Fibroblast of villous mesenchyme (primary cell): ENCODE measurements at regions not wholly inside any gene's neighbourhood (a gene's known extent, or its start where the extent isn't known, plus 50 kb on each side); places are given as distances from the start of the nearest gene placed in this dataset.
"Not testable (repeated sequence)": the region's sequence is repeated elsewhere in the genome, so short reads cannot be mapped to it uniquely, and the experiment has no call there.

Experiments
- DNase-seq: peaks from one replicate; pipeline ENCODE4 v3.0.0-alpha.2; 2010; ENCODE audit warnings: low read depth
- H3K4me3 ChIP-seq: 2 replicates; pipeline ENCODE4 v1.5.1; 2011; ENCODE audit warnings: low read depth, mild to moderate bottlenecking, low read length
- TF ChIP-seq, protein P1 (sequence below): IDR thresholded peaks from 2 replicates; pipeline ENCODE4 v1.5.1; 2012; ENCODE audit warnings: low read depth, mild to moderate bottlenecking, low read length; ENCODE audit not compliant: insufficient read depth

DNA sequence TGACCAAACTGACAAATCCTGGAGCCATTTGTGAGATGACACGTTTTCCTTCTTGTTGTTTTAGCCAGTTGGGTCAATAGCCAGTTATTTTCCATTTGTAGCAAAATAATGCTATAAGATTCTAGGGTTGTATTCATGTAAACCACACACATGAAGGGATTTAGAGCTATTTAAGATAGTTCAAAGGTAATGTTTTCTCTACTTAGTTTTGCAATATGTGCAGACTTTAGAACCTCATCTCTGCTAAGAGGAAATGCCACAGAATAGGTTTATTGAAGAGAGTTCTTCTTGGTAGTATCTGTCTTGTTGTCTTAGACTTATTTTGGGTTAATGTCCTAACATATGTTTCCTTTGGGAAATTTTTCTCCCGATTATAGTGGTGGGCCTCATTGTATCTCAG, 213.5 kb upstream of the RIMS1 start:
- TF ChIP-seq, protein P1, sequence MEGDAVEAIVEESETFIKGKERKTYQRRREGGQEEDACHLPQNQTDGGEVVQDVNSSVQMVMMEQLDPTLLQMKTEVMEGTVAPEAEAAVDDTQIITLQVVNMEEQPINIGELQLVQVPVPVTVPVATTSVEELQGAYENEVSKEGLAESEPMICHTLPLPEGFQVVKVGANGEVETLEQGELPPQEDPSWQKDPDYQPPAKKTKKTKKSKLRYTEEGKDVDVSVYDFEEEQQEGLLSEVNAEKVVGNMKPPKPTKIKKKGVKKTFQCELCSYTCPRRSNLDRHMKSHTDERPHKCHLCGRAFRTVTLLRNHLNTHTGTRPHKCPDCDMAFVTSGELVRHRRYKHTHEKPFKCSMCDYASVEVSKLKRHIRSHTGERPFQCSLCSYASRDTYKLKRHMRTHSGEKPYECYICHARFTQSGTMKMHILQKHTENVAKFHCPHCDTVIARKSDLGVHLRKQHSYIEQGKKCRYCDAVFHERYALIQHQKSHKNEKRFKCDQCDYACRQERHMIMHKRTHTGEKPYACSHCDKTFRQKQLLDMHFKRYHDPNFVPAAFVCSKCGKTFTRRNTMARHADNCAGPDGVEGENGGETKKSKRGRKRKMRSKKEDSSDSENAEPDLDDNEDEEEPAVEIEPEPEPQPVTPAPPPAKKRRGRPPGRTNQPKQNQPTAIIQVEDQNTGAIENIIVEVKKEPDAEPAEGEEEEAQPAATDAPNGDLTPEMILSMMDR, result no peak
- H3K4me3 ChIP-seq, result no peak overlapping the region
- no peak for DNase-seq

DNA sequence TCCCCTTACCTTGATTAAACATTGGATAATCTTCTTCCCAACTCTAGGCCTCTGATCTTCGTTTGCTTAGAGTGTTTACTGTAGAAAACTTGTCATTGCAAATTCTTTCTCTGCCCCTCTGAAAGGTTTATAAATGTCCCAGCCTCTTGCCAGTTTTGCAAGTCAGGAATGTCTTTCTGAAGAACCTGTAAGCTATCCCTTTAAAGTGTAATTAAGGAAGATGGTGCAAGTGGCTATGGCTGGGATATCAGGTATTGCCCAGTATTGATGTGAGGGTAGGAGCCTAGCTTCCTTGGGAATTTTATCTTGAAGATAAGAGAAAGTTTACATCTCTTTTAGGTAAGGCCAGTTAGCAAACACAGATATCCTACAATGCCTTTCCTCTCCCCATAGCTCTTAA, 211.0 kb upstream of the RIMS1 start:
- TF ChIP-seq, protein P1, result no peak
- no peak for DNase-seq
- H3K4me3 ChIP-seq, result no peak overlapping the region

DNA sequence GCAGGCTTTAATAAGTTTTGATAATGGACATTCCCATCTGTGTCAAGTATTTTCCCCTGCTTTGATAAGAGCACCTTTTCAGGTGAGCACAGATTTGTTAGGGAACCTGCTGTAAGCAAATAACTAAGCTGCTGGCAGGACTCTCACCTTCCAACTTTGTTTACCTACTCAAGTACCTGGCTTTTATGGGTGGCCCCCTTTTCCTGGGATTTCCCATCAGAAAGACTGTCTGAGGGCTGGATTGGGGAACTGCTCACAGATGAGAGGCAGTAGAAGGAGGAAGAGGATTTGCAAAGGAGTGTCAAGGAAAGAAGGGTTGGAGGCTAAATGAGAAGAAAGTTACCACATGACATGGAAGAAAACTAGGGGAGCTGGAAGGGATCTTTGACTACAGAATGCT, 210.1 kb upstream of the RIMS1 start:
- TF ChIP-seq, protein P1, result no peak
- no peak for DNase-seq
- H3K4me3 ChIP-seq, result no peak overlapping the region

DNA sequence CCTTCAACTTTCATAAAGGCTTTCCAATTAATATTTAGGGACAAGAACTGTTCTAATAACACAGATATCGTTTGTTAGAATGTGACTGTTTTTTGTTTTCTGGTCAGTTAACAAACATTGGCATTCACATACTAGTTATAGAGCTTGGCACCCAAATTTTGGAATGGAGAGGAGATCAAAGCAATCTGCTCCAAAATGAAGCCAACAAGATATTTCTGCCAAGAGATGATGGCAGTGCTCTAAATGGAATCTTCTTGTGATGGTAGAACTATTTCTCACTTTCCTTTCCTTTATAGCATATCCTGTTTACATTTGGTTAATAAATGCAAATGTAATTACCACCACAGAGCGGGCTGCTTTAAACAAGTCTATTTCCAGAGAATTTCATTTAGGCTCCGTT, 208.3 kb upstream of the RIMS1 start:
- TF ChIP-seq, protein P1, result no peak
- no peak for DNase-seq
- H3K4me3 ChIP-seq, result no peak overlapping the region

DNA sequence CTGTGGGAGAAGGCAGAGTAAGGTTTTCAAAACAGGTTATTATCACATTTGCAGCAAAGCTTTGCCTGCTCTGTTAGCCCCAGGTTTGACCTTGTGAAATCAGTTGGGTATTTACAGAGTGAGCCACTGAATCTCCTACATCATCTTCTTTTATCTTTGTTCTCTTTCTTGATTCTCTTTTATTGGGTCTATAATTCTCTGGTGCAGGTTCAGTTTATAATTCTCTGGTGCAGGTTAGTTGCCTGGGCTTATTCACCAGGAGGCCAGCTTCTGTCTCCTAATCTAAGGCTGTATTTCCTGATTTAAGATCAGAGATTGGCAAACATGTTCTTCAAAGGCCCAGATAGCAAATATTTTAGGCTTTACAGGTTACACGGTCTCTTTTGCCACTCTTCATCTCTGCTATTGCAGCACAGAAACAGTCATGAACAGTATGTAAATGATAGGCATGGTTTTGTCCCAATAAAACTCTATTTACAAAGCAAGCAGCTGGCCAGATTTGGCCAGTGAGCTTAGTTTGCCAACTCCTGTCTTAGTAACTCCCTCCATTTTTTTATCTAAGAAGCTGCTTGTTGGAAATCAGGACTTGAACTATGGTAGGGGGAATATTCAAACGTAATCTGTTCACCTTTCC, 205.0 kb upstream of the RIMS1 start:
- H3K4me3 ChIP-seq, result no peak overlapping the region
- TF ChIP-seq, protein P1, result no peak
- DNase-seq, result no peak

DNA sequence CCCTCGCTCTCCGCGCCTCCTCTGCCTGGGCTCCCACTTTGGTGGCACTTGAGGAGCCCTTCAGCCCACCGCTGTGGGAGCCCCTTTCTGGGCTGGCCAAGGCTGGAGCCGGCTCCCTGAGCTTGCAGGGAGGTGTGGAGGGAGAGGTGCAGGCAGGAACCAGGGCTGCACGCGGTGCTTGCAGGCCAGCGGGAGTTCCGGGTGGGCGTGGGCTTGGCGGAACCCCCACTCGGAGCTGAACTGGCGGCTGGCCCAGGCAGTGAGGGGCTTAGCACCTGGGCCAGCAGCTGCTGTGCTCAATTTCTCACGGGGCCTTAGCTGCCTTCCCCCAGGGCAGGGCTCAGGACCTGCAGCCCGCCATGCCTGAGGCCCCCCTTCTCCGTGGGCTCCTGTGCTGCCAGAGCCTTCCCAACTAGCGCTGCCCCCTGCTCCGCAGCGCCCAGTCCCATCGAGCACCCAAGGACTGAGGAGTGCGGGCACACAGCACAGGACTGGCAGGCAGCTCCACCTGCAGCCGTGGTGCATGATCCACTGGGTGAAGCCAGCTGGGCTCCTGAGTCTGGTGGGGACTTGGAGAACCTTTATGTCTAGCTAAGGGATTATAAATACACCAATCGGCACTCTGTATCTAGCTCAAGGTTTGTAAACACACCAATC, 200.2 kb upstream of the RIMS1 start:
- H3K4me3 ChIP-seq, result not testable (repeated sequence)

DNA sequence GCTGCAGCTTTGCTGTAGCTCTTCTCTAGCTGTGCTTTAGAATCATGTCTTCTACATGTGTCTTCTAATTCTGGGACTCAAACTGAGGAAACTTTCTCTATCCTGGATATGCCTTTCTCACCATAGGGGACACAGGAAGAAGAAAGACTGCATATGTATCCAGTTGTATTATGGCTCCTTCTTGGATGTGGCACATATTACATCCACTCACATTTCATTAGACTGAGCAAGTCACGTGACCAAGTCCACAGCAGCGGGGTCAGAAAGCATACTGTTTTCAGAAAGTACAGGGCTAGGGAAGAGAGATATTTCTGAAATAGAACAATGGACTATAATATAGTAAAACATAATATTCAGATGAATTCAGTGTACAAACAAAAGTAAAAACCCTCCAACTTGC, 187.6 kb upstream of the RIMS1 start:
- TF ChIP-seq, protein P1, result no peak
- H3K4me3 ChIP-seq, result no peak overlapping the region
- no peak for DNase-seq

More for the DNA sequence above, 200.2 kb upstream of the RIMS1 start:
- not testable (repeated sequence) for DNase-seq
